CD4-positive, alpha-beta T cell treated with Interleukin-15 for 4 hours (primary cell): ENCODE measurements at regions not wholly inside any gene's neighbourhood (a gene's known extent, or its start where the extent isn't known, plus 50 kb on each side); places are given as distances from the start of the nearest gene placed in this dataset.

ENCODE experiments used
- DNase-seq: peaks from one replicate; pipeline ENCODE4 v3.0.0-alpha.2; 2020; ENCODE audit warnings: low spot score

- no peak for DNase-seq
Observed at GRCh38 chr2:128901572-128902391, 583.1 kb upstream of the HS6ST1 start.

GRCh38 chr2:128903637-128904036 is 585.0 kb upstream of the HS6ST1 start:
- no peak for DNase-seq

- DNase-seq = no peak
Observed at GRCh38 chr2:128911276-128911675, 592.6 kb upstream of the HS6ST1 start.

GRCh38 chr2:128914320-128914719 is 595.7 kb upstream of the HS6ST1 start:
- DNase-seq = no peak

GRCh38 chr2:128921751-128922150 is 603.1 kb upstream of the HS6ST1 start:
- DNase-seq = no peak

- DNase-seq = no peak
Observed at GRCh38 chr2:128922154-128922553, 603.5 kb upstream of the HS6ST1 start.

- no peak for DNase-seq
Observed at GRCh38 chr2:128925631-128926030, 607.0 kb upstream of the HS6ST1 start.

GRCh38 chr2:128930101-128930500 is 611.4 kb upstream of the HS6ST1 start:
- no peak for DNase-seq

GRCh38 chr2:128940378-128940777 is 621.7 kb upstream of the HS6ST1 start:
- no peak for DNase-seq

GRCh38 chr2:128941751-128942150 is 623.1 kb upstream of the HS6ST1 start:
- DNase-seq = no peak

GRCh38 chr2:128949360-128949759 is 630.7 kb upstream of the HS6ST1 start:
- DNase-seq = no peak

GRCh38 chr2:128950758-128951157 is 632.1 kb upstream of the HS6ST1 start:
- DNase-seq = no peak

GRCh38 chr2:128958241-128958640 is 639.6 kb upstream of the HS6ST1 start:
- DNase-seq = no peak

- DNase-seq = no peak
Observed at GRCh38 chr2:128967646-128968045, 649.0 kb upstream of the HS6ST1 start.

GRCh38 chr2:128969374-128969773 is 650.7 kb upstream of the HS6ST1 start:
- no peak for DNase-seq

- no peak for DNase-seq
Observed at GRCh38 chr2:128970332-128971116, 651.9 kb upstream of the HS6ST1 start.

- no peak for DNase-seq
Observed at GRCh38 chr2:128973566-128973965, 654.9 kb upstream of the HS6ST1 start.

- no peak for DNase-seq
Observed at GRCh38 chr2:128978212-128978611, 659.5 kb upstream of the HS6ST1 start.

- no peak for DNase-seq
Observed at GRCh38 chr2:128979182-128979581, 660.5 kb upstream of the HS6ST1 start.

GRCh38 chr2:128980475-128980874 is 661.8 kb upstream of the HS6ST1 start:
- no peak for DNase-seq

- DNase-seq = no peak
Observed at GRCh38 chr2:128981353-128981752, 662.7 kb upstream of the HS6ST1 start.

GRCh38 chr2:128982001-128982400 is 663.3 kb upstream of the HS6ST1 start:
- DNase-seq = no peak

GRCh38 chr2:128982670-128983069 is 664.0 kb upstream of the HS6ST1 start:
- no peak for DNase-seq
